ENCODE measurements at regions not wholly inside any gene's neighbourhood (a gene's known extent, or its start where the extent isn't known, plus 50 kb on each side); places are given as distances from the start of the nearest gene placed in this dataset.

DNA sequence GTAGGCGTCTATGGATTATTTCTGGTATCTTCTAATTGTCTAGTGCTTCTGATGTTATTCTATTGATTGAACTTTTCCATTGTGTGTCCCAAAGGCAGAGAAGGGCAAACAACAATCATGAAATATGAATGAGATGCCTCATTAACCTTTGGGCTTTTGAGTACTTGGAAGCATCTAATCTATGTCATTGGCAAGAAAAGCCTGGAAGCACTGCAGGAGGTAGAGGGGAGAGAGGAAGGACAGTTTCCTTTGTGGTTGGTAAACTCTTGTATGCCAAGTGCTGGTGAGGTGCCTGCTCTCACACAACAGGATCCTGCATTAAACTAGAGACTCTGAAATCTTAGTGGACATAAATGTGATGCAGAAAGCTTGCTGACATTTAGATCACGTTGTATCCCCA, 155.2 kb upstream of the TPK1 start:
- no peak overlapping the region for H3K27ac ChIP-seq (ENCODE audit: low read length)
- no peaks in the 10 kb centered on the region for H3K4me1 ChIP-seq (ENCODE audit: insufficient read depth, low read length)
- H3K4me3 ChIP-seq (ENCODE audit: low read length): no peak overlapping the region
- no peak overlapping the region for H3K9ac ChIP-seq (ENCODE audit: low read depth, low read length)
- peaks cover 7% of the 10 kb centered on the region for H3K9me3 ChIP-seq (ENCODE audit: insufficient read depth, low read depth, low read length)
- H3K36me3 ChIP-seq (ENCODE audit: insufficient read depth, low read depth, low read length): no peaks in the 10 kb centered on the region
- H3K27me3 ChIP-seq (ENCODE audit: insufficient read depth, low read length): no peaks in the 10 kb centered on the region

DNA sequence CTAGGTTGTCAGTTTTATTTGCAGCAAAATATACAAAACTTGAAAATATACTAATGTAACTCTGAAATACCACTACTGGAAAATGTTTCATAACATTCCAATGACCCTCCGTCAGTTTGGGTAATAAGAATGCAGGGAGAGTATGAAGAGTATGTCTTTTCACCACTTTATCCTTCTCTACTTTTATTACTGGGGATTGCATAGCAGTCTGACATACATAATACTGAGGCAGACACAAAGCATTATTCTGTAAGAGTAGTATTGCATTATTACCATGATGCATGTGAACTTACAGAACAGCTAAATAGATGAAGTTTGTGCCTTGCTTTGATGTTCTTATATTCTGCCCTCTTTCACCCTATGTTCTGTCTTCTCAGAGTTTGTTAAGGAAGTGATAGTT, 151.8 kb upstream of the TPK1 start:
- no peak overlapping the region for H3K4me3 ChIP-seq (ENCODE audit: low read length)
- no peaks in the 10 kb centered on the region for H3K4me1 ChIP-seq (ENCODE audit: insufficient read depth, low read length)
- H3K27me3 ChIP-seq (ENCODE audit: insufficient read depth, low read length): no peaks in the 10 kb centered on the region
- H3K36me3 ChIP-seq (ENCODE audit: insufficient read depth, low read depth, low read length): no peaks in the 10 kb centered on the region
- no peaks in the 10 kb centered on the region for H3K9me3 ChIP-seq (ENCODE audit: insufficient read depth, low read depth, low read length)
- H3K27ac ChIP-seq (ENCODE audit: low read length): no peak overlapping the region
- H3K9ac ChIP-seq (ENCODE audit: low read depth, low read length): no peak overlapping the region

DNA sequence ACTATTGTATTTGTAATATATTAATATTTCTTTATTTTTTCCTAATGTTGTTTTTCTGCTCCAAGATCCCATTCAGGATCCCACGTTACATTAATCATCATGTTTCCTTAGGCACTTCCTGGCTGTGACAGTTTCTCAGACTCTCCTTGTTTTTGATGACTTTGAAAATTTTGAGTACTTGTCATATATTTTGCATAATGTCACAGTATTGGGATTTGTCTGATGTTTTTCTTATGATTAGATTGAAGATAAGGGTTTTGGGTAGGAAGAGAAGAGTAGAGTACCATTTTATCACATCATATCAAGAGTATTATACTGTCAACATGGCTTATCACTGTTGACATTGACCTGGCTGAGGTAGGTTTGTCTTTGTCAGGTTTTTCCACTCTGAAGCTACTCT, 146.3 kb upstream of the TPK1 start:
- Histone ChIP-seq H3K27me3 (ENCODE audit: insufficient read depth, low read length) (no peaks in the 10 kb centered on the region), H3K9me3 (ENCODE audit: insufficient read depth, low read depth, low read length) (0 out of 2 replicates have a peak, but pooled peaks cover 7% of the 10 kb centered on the region), H3K36me3 (ENCODE audit: insufficient read depth, low read depth, low read length) (no peaks in the 10 kb centered on the region), H3K27ac (ENCODE audit: low read length) (no peak overlapping the region), H3K9ac (ENCODE audit: low read depth, low read length) (no peak overlapping the region), H3K4me1 (ENCODE audit: insufficient read depth, low read length) (no peaks in the 10 kb centered on the region), H3K4me3 (ENCODE audit: low read length) (no peak overlapping the region)

DNA sequence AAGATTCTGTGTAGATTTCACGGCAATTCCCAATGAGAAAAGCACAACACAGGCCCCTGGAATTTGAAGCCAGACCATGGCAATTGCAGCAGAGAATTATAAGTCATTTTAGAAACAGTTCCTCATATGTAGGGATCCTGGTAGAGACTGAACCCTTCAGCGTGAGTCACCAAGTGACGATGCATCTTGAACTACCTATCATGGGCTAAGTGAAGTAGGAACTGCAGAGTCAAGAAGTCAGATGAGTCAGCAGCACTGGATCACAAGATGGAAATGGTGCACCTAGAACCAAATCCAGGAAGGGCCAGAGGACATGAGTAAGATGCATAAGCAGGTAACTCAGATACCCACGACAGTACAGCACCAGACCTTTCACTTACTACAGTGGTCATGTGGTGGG, 140.0 kb upstream of the TPK1 start:
- H3K9ac ChIP-seq (ENCODE audit: low read depth, low read length): no peak overlapping the region
- H3K4me1 ChIP-seq (ENCODE audit: insufficient read depth, low read length): no peaks in the 10 kb centered on the region
- no peaks in the 10 kb centered on the region for H3K27me3 ChIP-seq (ENCODE audit: insufficient read depth, low read length)
- no peaks in the 10 kb centered on the region for H3K36me3 ChIP-seq (ENCODE audit: insufficient read depth, low read depth, low read length)
- H3K9me3 ChIP-seq (ENCODE audit: insufficient read depth, low read depth, low read length): 0 out of 2 replicates have a peak, but pooled peaks cover 6% of the 10 kb centered on the region
- no peak overlapping the region for H3K4me3 ChIP-seq (ENCODE audit: low read length)
- no peak overlapping the region for H3K27ac ChIP-seq (ENCODE audit: low read length)

DNA sequence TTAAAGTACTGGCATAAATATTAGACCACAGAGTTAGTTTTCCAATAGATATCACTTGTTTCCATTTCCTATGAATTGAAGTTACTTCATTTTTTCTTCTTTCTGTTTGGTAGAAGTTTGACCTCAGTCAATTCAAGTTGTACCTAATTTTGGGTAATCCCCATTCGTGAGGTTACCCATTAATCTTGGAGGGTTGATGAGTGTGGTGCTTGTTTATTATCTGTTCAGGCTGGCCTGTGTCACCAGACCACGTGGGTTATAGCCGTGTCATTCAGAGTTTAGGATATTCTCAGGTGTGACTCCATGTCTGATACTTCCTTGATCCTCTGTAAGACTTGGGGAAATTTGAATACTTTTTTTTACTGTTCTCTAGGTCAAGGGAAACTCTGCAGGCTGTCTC, 133.9 kb upstream of the TPK1 start:
- H3K27ac ChIP-seq (ENCODE audit: low read length): no peak overlapping the region
- H3K9me3 ChIP-seq (ENCODE audit: insufficient read depth, low read depth, low read length): no peaks in the 10 kb centered on the region
- no peaks in the 10 kb centered on the region for H3K27me3 ChIP-seq (ENCODE audit: insufficient read depth, low read length)
- no peak overlapping the region for H3K4me3 ChIP-seq (ENCODE audit: low read length)
- no peak overlapping the region for H3K9ac ChIP-seq (ENCODE audit: low read depth, low read length)
- no peaks in the 10 kb centered on the region for H3K36me3 ChIP-seq (ENCODE audit: insufficient read depth, low read depth, low read length)
- peaks cover 2% of the 10 kb centered on the region; the same call in 1 of the 2 replicates for H3K4me1 ChIP-seq (ENCODE audit: insufficient read depth, low read length)

DNA sequence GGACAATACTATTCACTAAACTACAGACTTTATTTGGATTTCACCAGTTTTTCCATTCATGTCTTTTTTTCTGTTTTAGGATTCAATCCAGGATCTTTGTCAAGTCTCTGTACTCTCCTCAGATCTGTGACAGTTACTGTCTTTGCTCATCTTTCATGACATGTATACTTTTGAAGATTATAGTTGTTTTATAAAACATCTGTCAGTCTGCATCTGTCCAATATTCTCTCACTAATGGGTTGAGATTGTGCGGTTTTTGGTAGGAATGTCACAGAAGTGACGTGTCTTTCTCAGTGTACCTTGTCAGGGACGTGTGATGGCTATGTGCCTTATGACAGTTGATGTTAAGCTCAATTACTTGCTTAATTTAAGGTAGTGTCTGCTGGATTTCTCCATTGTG, 124.9 kb upstream of the TPK1 start:
- no peaks in the 10 kb centered on the region for H3K9me3 ChIP-seq (ENCODE audit: insufficient read depth, low read depth, low read length)
- no peaks in the 10 kb centered on the region for H3K36me3 ChIP-seq (ENCODE audit: insufficient read depth, low read depth, low read length)
- peaks cover 13% of the 10 kb centered on the region; the same call in 1 of the 2 replicates for H3K4me1 ChIP-seq (ENCODE audit: insufficient read depth, low read length)
- H3K9ac ChIP-seq (ENCODE audit: low read depth, low read length): no peak overlapping the region
- H3K27ac ChIP-seq (ENCODE audit: low read length): no peak overlapping the region
- H3K27me3 ChIP-seq (ENCODE audit: insufficient read depth, low read length): no peaks in the 10 kb centered on the region
- no peak overlapping the region for H3K4me3 ChIP-seq (ENCODE audit: low read length)

GRCh38 chr7:144957998-144958397, 122.1 kb upstream of the TPK1 start:
- Histone ChIP-seq H3K9me3 (ENCODE audit: insufficient read depth, low read depth, low read length) (peaks cover 14% of the 10 kb centered on the region), H3K27me3 (ENCODE audit: insufficient read depth, low read length) (no peaks in the 10 kb centered on the region), H3K9ac (ENCODE audit: low read depth, low read length) (no peak overlapping the region), H3K4me1 (ENCODE audit: insufficient read depth, low read length) (peaks cover 13% of the 10 kb centered on the region; the same call in 1 of the 2 replicates), H3K36me3 (ENCODE audit: insufficient read depth, low read depth, low read length) (no peaks in the 10 kb centered on the region), H3K27ac (ENCODE audit: low read length) (no peak overlapping the region), H3K4me3 (ENCODE audit: low read length) (no peak overlapping the region)

DNA sequence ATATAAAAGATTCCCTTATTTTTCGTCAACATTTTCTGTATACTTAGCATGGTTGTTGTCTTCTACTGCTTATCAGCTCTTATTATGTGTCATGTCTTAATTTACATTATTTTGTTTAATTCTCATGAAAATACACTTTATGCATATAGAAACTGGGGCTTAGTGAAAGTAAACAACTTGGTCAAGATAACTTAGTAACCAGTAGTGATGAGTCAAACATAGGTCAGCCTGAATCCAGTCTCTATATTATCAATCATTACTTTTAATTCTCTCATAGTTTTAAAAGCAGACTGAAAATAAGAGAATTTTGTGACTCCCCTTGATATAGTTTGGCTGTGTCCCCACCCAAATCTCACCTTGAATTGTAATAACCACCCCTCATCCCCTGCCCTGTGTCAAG, 119.6 kb upstream of the TPK1 start:
- Histone ChIP-seq H3K36me3 (ENCODE audit: insufficient read depth, low read depth, low read length) (no peaks in the 10 kb centered on the region), H3K9me3 (ENCODE audit: insufficient read depth, low read depth, low read length) (peaks cover 14% of the 10 kb centered on the region)

DNA sequence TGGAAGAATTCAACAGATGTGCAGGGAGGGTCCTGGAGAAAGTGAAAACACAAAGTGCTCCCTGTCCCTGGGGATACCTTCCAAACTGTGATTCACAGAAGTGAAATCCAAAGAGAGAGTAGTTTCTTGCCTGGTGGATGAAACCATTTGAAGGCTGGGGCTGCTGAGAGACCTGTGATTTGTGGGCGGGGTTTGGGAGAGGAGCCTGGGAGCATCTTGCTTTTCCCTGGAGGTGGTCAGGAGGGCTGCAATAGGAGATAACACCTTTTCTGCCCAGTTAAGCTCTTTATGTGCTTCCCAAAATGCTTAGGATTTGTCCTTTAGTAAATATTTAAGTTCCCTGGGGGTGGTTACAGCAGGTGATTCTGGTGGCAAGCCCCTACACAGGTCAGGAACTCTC, 105.3 kb upstream of the TPK1 start:
- no peak overlapping the region for H3K4me3 ChIP-seq (ENCODE audit: low read length)
- H3K27ac ChIP-seq (ENCODE audit: low read length): no peak overlapping the region
- H3K9ac ChIP-seq (ENCODE audit: low read depth, low read length): no peak overlapping the region
- H3K36me3 ChIP-seq (ENCODE audit: insufficient read depth, low read depth, low read length): no peaks in the 10 kb centered on the region
- H3K27me3 ChIP-seq (ENCODE audit: insufficient read depth, low read length): no peaks in the 10 kb centered on the region
- no peaks in the 10 kb centered on the region for H3K4me1 ChIP-seq (ENCODE audit: insufficient read depth, low read length)
- no peaks in the 10 kb centered on the region for H3K9me3 ChIP-seq (ENCODE audit: insufficient read depth, low read depth, low read length)

More for the DNA sequence above, 119.6 kb upstream of the TPK1 start:
- Histone ChIP-seq H3K9ac (ENCODE audit: low read depth, low read length) (no peak overlapping the region), H3K27ac (ENCODE audit: low read length) (no peak overlapping the region), H3K4me3 (ENCODE audit: low read length) (no peak overlapping the region), H3K4me1 (ENCODE audit: insufficient read depth, low read length) (peaks cover 13% of the 10 kb centered on the region; the same call in 1 of the 2 replicates), H3K27me3 (ENCODE audit: insufficient read depth, low read length) (no peaks in the 10 kb centered on the region)

- Histone ChIP-seq H3K9ac (ENCODE audit: low read depth, low read length) (no peak overlapping the region), H3K27ac (ENCODE audit: low read length) (no peak overlapping the region), H3K9me3 (ENCODE audit: insufficient read depth, low read depth, low read length) (no peaks in the 10 kb centered on the region), H3K36me3 (ENCODE audit: insufficient read depth, low read depth, low read length) (no peaks in the 10 kb centered on the region), H3K27me3 (ENCODE audit: insufficient read depth, low read length) (no peaks in the 10 kb centered on the region), H3K4me3 (ENCODE audit: low read length) (no peak overlapping the region), H3K4me1 (ENCODE audit: insufficient read depth, low read length) (no peaks in the 10 kb centered on the region)
These were observed 101.3 kb upstream of the TPK1 start for GRCh38 chr7:144937199-144937598.

DNA sequence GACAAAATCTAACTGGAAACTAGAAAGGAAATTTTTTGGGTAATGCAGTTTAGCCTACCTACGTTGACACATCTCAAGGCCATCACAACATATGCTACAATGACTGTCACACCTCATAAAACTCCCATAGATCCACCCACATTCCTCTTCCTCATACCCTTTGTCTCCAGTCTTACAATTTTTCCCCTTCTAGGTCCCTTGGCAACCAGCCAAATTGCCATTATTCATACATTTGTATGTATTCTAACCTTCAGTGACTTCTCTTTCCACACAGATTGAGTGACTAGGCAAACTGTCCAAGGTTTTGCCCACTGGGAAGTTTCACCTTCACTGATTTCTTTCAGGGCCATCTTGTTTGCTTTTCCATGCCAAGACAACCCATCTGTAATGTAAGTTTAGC, 100.5 kb upstream of the TPK1 start:
- no peak overlapping the region for H3K27ac ChIP-seq (ENCODE audit: low read length)

GRCh38 chr7:144910411-144910810, 74.6 kb upstream of the TPK1 start:
- Histone ChIP-seq H3K27ac (ENCODE audit: low read length) (no peak overlapping the region), H3K36me3 (ENCODE audit: insufficient read depth, low read depth, low read length) (no peaks in the 10 kb centered on the region), H3K9me3 (ENCODE audit: insufficient read depth, low read depth, low read length) (no peaks in the 10 kb centered on the region), H3K27me3 (ENCODE audit: insufficient read depth, low read length) (no peaks in the 10 kb centered on the region), H3K4me1 (ENCODE audit: insufficient read depth, low read length) (peaks cover 17% of the 10 kb centered on the region; the same call in 1 of the 2 replicates), H3K4me3 (ENCODE audit: low read length) (no peak overlapping the region), H3K9ac (ENCODE audit: low read depth, low read length) (no peak overlapping the region)

More for the DNA sequence above, 100.5 kb upstream of the TPK1 start:
- Histone ChIP-seq H3K4me1 (ENCODE audit: insufficient read depth, low read length) (no peaks in the 10 kb centered on the region), H3K9ac (ENCODE audit: low read depth, low read length) (no peak overlapping the region), H3K36me3 (ENCODE audit: insufficient read depth, low read depth, low read length) (no peaks in the 10 kb centered on the region), H3K4me3 (ENCODE audit: low read length) (no peak overlapping the region), H3K27me3 (ENCODE audit: insufficient read depth, low read length) (no peaks in the 10 kb centered on the region), H3K9me3 (ENCODE audit: insufficient read depth, low read depth, low read length) (no peaks in the 10 kb centered on the region)
